ENCODE measurements at regions not wholly inside any gene's neighbourhood (a gene's known extent, or its start where the extent isn't known, plus 50 kb on each side); places are given as distances from the start of the nearest gene placed in this dataset.

GRCh38 chr3:144221761-144222160 is 250.1 kb downstream of the DIPK2A start:
- DNase-seq (ENCODE audit: low read depth): no peak

- DNase-seq (ENCODE audit: low read depth): peak; percentile 25
These were observed 257.7 kb downstream of the DIPK2A start for GRCh38 chr3:144229330-144229729.

DNA sequence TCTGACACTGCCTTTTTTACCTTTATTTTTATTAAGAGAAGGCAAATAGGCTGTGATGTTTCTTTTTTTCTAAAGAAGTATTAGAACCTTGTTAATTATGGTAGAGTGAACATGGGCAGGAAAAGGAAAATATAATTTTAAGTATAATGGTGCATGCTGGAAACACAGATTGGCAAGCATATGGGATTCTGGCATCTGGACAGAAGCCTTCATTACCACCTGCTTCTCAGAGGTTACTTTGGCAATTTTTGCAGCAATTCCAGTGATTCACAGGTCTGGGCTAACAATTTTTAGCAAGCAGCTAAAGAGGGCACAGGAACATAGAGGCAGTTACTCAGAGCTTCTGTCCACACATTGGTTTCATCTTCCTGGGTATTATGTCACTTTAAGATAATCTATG is 258.3 kb downstream of the DIPK2A start:
- no peak for DNase-seq (ENCODE audit: low read depth)

DNA sequence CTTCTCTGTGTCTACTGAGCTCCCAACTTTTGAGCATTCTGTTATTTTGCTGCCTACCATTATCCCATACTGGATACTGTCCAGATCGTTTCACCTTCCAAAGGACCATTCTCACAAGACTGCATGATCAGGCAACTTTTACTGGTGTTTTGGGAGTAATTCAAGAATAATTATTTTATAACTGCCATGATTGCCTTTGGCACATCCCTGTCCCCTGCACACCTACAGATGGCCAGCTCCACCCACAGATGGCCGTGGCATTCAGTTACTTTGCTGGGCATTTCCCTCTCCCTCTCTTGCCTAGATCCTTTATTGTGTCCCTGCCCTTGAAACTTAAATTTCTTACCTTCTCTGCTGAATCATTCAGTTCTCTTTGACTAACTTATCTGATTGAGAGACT is 263.9 kb downstream of the DIPK2A start:
- no peak for DNase-seq (ENCODE audit: low read depth)

- DNase-seq (ENCODE audit: low read depth): peak; percentile 13
These were observed 265.7 kb downstream of the DIPK2A start for GRCh38 chr3:144237351-144237750.

GRCh38 chr3:144241404-144241803 is 269.8 kb downstream of the DIPK2A start:
- DNase-seq (ENCODE audit: low read depth): no peak

GRCh38 chr3:144242747-144243146 is 271.1 kb downstream of the DIPK2A start:
- no peak for DNase-seq (ENCODE audit: low read depth)

- DNase-seq (ENCODE audit: low read depth): no peak
These were observed 273.0 kb downstream of the DIPK2A start for GRCh38 chr3:144244662-144245061.

DNA sequence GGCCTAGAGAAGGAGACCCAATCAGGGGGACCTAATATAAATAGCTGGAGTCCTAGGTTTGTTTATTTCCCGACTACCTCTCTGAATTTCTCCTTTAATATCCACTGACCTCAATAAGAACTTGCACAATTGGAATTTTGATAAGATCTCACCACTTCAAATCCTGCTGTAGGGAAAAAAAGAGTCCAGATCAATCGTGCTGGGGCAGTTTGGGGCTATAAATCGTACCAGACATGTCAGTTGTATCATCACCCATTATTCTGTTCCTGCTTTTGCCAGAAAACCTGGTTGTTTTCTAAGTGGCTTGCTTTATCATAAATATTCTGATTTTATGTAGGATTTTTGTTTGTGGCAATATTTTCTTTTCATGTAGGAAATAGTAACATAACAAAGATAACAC is 281.3 kb downstream of the DIPK2A start:
- no peak for DNase-seq (ENCODE audit: low read depth)

DNA sequence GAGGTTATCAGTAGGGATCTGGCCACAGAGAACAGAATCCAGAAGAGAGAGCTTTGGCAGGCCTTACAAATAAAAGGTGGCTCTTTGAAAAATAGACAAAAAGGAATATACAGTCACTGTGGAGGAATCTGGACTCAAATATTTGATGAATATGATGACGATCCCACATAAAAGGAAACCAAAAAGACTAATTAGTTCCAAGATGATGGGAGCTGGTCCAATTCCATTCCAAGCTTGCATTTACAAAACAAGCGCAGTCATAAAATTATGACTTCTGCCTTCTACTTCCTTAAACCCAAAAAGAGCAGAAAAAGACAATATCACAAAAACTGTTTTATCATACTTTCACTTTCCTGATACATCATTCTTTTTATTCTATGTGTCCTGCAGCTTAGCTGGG is 285.8 kb downstream of the DIPK2A start:
- no peak for DNase-seq (ENCODE audit: low read depth)

- DNase-seq (ENCODE audit: low read depth): peak; percentile 54
These were observed 287.6 kb downstream of the DIPK2A start for GRCh38 chr3:144259267-144259666.

DNA sequence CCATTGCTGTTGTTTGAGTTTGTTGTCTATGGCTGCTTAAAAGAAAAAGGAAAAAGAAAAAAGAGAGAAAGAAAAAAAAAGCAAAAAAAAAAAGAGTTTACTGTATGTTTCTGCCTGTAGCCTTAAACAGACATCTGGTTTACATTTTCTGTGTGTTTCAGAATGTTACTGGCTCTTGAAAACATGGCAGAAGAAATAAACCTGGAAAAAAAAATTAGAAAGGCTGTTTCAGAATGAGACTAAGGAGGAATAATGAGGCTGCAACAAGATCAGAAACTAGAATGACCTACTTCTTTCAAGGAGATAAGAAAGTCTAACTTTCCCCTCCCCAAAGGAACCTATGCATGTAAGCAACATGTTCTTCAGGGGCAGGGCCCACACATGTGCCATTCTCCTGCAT is 292.1 kb downstream of the DIPK2A start:
- DNase-seq (ENCODE audit: low read depth): no peak

DNA sequence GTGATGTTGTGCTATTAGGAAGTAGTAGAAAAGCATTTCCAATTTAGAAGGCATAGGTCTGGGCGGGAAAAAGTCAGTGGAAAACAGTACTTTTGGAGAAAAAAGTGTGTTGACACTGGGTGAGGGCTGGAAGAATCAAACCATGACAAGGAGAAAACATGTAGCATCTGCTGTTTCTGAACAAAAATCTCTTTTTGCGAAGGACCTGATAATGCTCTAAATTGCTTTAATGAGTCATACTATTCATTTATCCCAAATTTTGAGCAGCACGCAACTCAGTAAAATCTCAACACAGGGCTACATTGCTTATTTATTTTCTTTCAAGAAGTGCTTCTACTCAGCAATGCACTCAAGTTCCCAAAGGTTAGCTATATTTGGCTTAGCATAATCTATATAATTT is 292.7 kb downstream of the DIPK2A start:
- DNase-seq (ENCODE audit: low read depth): no peak

GRCh38 chr3:144264794-144265193 is 293.2 kb downstream of the DIPK2A start:
- no peak for DNase-seq (ENCODE audit: low read depth)

DNA sequence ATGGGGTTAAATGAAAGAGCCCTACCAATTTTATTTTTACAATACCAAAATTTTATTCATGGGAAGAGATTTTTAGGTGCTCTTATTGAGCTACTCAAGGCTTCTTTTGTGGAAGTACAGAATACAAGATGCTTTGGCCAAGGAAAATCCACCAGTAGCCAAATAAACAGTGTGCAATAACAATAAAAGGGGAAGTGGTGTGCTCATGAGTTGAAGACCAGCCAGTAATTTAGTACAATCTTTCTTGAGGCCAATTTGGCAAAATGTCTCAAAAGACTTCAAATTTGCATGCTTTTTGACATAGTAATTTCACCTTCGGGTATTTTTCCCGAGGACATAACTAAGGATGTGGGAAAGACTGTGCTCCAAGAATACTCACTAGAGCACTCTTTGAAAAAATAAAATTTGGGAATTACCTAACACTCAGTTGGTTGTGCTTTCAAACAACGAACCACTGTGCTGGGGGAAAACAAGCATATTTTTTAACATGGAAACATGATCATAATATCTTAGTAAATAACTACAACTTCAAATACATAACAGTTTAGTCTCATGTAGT is 294.0 kb downstream of the DIPK2A start:
- no peak for DNase-seq (ENCODE audit: low read depth)

- no peak for DNase-seq (ENCODE audit: low read depth)
These were observed 298.5 kb downstream of the DIPK2A start for GRCh38 chr3:144270100-144270499.

- DNase-seq (ENCODE audit: low read depth): no peak
These were observed 301.1 kb downstream of the DIPK2A start for GRCh38 chr3:144272680-144273079.

DNA sequence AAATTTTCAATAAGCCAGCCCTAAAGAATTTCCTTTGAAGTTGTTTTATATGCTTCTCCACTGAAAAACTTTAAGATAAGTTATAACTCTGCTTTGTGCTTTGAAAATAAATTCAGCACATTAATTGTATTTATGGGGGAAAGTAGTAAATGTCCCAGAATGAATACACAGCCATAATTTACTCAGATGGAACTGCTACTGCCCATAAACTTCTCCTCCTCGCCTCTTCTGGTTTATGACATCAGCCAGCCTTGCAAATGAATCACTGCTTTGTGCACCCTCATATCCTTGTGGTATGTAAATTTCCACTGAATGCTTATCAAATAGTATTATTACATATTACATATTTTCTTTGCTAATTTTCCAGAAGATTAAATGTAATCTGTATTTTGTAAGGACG is 302.0 kb downstream of the DIPK2A start:
- DNase-seq (ENCODE audit: low read depth): peak; percentile 29

DNA sequence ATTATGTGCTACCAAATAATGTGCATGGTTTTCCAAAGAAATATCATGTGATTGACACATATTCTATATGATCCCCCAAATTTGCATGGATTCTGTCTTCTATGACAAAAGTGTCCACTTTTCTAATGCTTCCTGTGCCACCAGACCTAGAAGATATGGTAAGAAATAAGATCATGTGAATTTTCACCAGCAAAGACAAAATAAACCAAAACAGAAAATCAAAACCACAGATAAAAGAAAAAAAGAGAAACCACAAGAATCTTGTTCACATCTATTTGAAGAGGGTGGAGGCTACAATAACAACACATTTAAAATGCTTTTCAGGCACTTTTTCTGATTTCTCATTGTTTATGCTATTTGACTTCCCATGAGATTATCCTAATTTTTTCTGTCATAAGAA is 303.4 kb downstream of the DIPK2A start:
- no peak for DNase-seq (ENCODE audit: low read depth)

- no peak for DNase-seq (ENCODE audit: low read depth)
These were observed 310.7 kb downstream of the DIPK2A start for GRCh38 chr3:144282313-144282712.

- DNase-seq (ENCODE audit: low read depth): no peak
These were observed 314.8 kb downstream of the DIPK2A start for GRCh38 chr3:144286235-144286910.

GRCh38 chr3:144287001-144287400 is 315.4 kb downstream of the DIPK2A start:
- no peak for DNase-seq (ENCODE audit: low read depth)

- DNase-seq (ENCODE audit: low read depth): no peak
These were observed 317.4 kb downstream of the DIPK2A start for GRCh38 chr3:144289057-144289456.
